Sigmoid colon (tissue), 6 donors: ENCODE measurements at regions not wholly inside any gene's neighbourhood (a gene's known extent, or its start where the extent isn't known, plus 50 kb on each side); places are given as distances from the start of the nearest gene placed in this dataset.

Experiments used
- DNase-seq: peaks from one replicate; pipeline ENCODE4 v3.0.0-alpha.2; 2019
- H3K27ac ChIP-seq, 4 donors: fragments of 200-600 bp; sonication (generic); one replicate each; pipeline ENCODE4 v1.5.1; 2016 to 2019; ENCODE audit warnings: mild to moderate bottlenecking in 1 of 4
- H3K27me3 ChIP-seq, 3 donors: fragments of 200-600 bp; sonication (generic); one replicate each; pipeline ENCODE4 v1.5.1; 2019; ENCODE audit warnings: mild to moderate bottlenecking in 1 of 3
- H3K36me3 ChIP-seq, 4 donors: fragments of 200-600 bp; sonication (generic); one replicate each; pipeline ENCODE4 v1.5.1; 2016 to 2019
- H3K4me1 ChIP-seq, 4 donors: fragments of 200-600 bp; sonication (generic); one replicate each; pipeline ENCODE4 v1.5.1; 2017 to 2019
- H3K4me3 ChIP-seq, 4 donors: fragments of 200-600 bp; sonication (generic); one replicate each; pipeline ENCODE4 v1.5.1; 2017 to 2019; ENCODE audit warnings: mild to moderate bottlenecking in 2 of 4, moderate library complexity in 1 of 4
- H3K9me3 ChIP-seq, 4 donors: fragments of 200-600 bp in 3 of 4; sonication (generic) in 3 of 4; one replicate each; pipeline versions ENCODE4 v1.5.1 to v1.6.1; 2013 to 2019
- EP300 ChIP-seq, 4 donors: sonication (generic); formaldehyde crosslinking; IDR thresholded peaks; one replicate each; pipeline ENCODE4 v1.6.1; 2017; ENCODE audit warnings: antibody characterized with exemption in 4 of 4
- POLR2A ChIP-seq, 2 donors: fragments of 450-650 bp; IDR thresholded peaks; one replicate each; pipeline ENCODE4 v1.6.1; 2016; ENCODE audit warnings: antibody characterized with exemption in 2 of 2, mild to moderate bottlenecking in 2 of 2, moderate library complexity in 2 of 2
- POLR2AphosphoS5 ChIP-seq, 4 donors: sonication (generic); formaldehyde crosslinking; IDR thresholded peaks; one replicate each; pipeline ENCODE4 v1.6.1; 2017; ENCODE audit warnings: antibody characterized with exemption in 4 of 4
- WGBS, 2 donors: extraction: QIAGEN DNeasy Blood & Tissue Kit; methylation state at CpG; one replicate each; pipeline ENCODE4 v1.1.7; 2013; 5-methylcytosine and 5-hydroxymethylcytosine counted together
- intact Hi-C: fragments of 100-400 bp; cut with DNase I; formaldehyde crosslinking; loops from one replicate; pipeline ENCODE4 v1.15.1; 2023
- TF ChIP-seq, protein P1 (sequence below), 4 experiments: fragments of 450-650 bp in 3 of 4; fragments of 200-600 bp in 1 of 4; IDR thresholded peaks; one replicate each; pipeline ENCODE4 v1.5.1; 2016 to 2019; ENCODE audit warnings: antibody characterized with exemption in 4 of 4, mild to moderate bottlenecking in 3 of 4, moderate library complexity in 2 of 4
- donor health status: healthy with polysubstance abuse.
- donor health status: healthy.

DNA sequence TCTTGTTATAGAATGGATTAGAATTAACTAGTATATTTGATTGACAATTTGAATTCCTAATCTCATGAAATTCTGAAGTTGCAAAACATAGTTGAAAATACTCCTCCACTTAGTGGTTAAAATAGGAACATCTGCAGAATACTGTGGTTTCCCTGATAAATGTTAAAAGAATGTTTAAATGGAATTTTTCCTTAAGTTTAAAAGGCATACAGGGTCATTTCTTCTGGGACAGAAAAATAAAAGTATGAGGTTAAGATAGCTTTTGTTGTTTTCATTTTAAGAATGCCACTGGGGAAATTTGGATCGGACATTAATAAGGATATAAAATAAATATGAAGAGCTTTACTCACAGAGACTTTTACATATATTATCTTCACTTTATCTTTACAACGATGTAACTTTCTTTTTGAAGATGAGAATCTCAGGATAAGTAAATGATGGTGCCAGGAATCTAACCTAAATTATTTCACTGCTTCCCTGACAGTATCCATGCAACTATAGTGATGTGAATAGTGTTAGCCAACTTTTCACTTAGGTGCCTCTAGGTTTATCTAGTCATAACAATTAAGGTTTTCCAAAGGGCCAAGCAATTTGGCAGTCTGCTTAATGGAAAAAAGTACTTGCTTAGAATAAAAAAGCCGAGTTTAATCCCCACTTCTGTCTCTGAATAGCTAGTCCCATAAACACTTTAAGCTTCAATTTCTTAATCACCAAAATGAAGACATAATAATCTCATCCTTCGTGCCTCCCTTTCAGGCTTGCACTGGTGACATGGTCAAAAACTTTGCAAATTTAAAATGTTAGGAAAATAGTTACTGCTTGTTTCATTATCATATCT, 151.8 kb upstream of the STK17B start:
- Histone ChIP-seq H3K27ac (no peak overlapping the region), H3K4me3 (no peak overlapping the region), H3K36me3 (no peaks in the 10 kb centered on the region), H3K27me3 (no peaks in the 10 kb centered on the region), H3K4me1 (no peaks in the 10 kb centered on the region), H3K9me3 (no peaks in the 10 kb centered on the region)
- WGBS, 2 donors: 80 to 81% methylated on average over 4 of the region's 4 CpGs
- intact Hi-C loops: no loop called here
- no peak for DNase-seq
- TF ChIP-seq, protein P1, sequence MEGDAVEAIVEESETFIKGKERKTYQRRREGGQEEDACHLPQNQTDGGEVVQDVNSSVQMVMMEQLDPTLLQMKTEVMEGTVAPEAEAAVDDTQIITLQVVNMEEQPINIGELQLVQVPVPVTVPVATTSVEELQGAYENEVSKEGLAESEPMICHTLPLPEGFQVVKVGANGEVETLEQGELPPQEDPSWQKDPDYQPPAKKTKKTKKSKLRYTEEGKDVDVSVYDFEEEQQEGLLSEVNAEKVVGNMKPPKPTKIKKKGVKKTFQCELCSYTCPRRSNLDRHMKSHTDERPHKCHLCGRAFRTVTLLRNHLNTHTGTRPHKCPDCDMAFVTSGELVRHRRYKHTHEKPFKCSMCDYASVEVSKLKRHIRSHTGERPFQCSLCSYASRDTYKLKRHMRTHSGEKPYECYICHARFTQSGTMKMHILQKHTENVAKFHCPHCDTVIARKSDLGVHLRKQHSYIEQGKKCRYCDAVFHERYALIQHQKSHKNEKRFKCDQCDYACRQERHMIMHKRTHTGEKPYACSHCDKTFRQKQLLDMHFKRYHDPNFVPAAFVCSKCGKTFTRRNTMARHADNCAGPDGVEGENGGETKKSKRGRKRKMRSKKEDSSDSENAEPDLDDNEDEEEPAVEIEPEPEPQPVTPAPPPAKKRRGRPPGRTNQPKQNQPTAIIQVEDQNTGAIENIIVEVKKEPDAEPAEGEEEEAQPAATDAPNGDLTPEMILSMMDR (IDR thresholded peaks at IDR 0.05): no peak
- no peak for TF ChIP-seq POLR2AphosphoS5 (IDR thresholded peaks at IDR 0.05)

- no peaks in the 10 kb centered on the region for H3K36me3 ChIP-seq
- intact Hi-C loops: no loop called here
- H3K4me3 ChIP-seq: no peak overlapping the region
- H3K4me1 ChIP-seq: no peaks in the 10 kb centered on the region
- WGBS, 2 donors: 86 to 96% methylated on average over 2 of the region's 2 CpGs
- H3K27me3 ChIP-seq: no peaks in the 10 kb centered on the region
- no peak for DNase-seq
- H3K27ac ChIP-seq: no peak overlapping the region
- H3K9me3 ChIP-seq: no peaks in the 10 kb centered on the region
- TF ChIP-seq POLR2AphosphoS5 (IDR thresholded peaks at IDR 0.05) (no peak), EP300 (IDR thresholded peaks at IDR 0.05) (no peak), POLR2A (IDR thresholded peaks at IDR 0.05) (no peak)
- TF ChIP-seq, protein P1 (IDR thresholded peaks at IDR 0.05): no peak
Measured at GRCh38 chr2:196324211-196324610, 152.8 kb upstream of the STK17B start.

DNA sequence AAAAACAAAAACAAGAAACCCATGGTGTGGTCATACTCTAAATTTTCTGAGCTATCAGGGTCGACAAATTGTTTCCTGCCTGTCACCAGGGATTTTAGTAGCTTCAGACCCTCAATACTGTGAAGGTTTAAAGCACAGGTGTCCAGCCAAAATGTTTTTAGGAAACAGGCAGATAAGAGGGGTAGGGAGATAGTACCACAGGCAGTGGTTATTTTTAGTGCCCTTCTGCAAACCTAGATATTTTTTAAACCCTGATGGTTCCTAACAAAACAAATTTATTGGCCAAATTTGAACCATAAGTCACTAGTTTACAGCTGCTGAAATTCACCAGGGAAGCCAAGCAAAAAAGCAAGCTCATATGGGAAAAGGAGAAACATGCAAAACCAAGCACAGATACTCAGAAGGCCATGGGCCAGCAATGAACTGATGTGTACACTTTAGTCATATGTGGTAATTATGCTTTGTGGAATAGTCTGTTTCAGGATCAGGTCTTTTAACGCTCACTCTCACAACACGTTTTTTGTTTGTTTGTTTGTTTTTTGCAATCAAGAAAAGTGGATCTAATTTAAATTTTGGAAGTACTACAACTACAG, 156.8 kb upstream of the STK17B start:
- TF ChIP-seq, protein P1 (IDR thresholded peaks at IDR 0.05): no peak
- TF ChIP-seq POLR2AphosphoS5 (IDR thresholded peaks at IDR 0.05): no peak
- Histone ChIP-seq H3K27ac (no peak overlapping the region), H3K4me1 (no peaks in the 10 kb centered on the region), H3K4me3 (no peak overlapping the region), H3K36me3 (no peaks in the 10 kb centered on the region), H3K9me3 (no peaks in the 10 kb centered on the region), H3K27me3 (no peaks in the 10 kb centered on the region)
- 69 to 71% methylated on average over 3 of the region's 3 CpGs for WGBS, 2 donors
- no peak for DNase-seq
- intact Hi-C loops: no loop called here

DNA sequence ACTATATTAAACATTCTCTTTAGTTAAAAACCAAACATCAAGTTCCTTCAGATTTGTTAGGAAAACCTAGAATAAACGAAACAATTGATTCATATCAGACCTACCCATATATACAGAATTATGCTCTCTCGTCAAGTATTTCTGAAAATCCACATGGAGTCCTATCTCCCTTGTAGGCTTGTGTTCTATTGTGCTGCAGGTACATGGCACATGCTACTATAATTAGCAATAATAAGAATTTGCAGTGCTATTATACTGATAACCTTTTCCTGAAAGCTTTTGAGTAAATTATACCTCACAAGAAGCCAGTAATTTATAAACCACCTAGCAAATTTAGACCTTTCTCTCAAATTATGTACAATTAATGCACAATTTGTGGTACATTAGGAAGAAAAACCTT, 158.6 kb upstream of the STK17B start:
- TF ChIP-seq POLR2AphosphoS5 (IDR thresholded peaks at IDR 0.05) (no peak), POLR2A (IDR thresholded peaks at IDR 0.05) (no peak), EP300 (IDR thresholded peaks at IDR 0.05) (no peak)
- TF ChIP-seq, protein P1 (IDR thresholded peaks at IDR 0.05): no peak
- intact Hi-C loops: no loop called here

More for the DNA sequence above, 158.6 kb upstream of the STK17B start:
- Histone ChIP-seq H3K4me3 (no peak overlapping the region), H3K9me3 (no peaks in the 10 kb centered on the region), H3K36me3 (no peaks in the 10 kb centered on the region), H3K27ac (no peak overlapping the region), H3K4me1 (no peaks in the 10 kb centered on the region), H3K27me3 (no peaks in the 10 kb centered on the region)
- DNase-seq: no peak
- 87 to 89% methylated on average over 2 of the region's 2 CpGs for WGBS, 2 donors
